H1 (cell line): ENCODE measurements at regions not wholly inside any gene's neighbourhood (a gene's known extent, or its start where the extent isn't known, plus 50 kb on each side); places are given as distances from the start of the nearest gene placed in this dataset.

Source experiments
- CREB1 ChIP-seq: IDR thresholded peaks from 2 replicates; pipeline ENCODE4 v1.6.1; 2012; ENCODE audit warnings: inconsistent platforms
- CTBP2 ChIP-seq: IDR thresholded peaks from 2 replicates; pipeline ENCODE4 v1.7.0; 2011; ENCODE audit warnings: borderline replicate concordance, mild to moderate bottlenecking, moderate library complexity, mixed read lengths, low read length; ENCODE audit not compliant: insufficient read depth, insufficient read length
- EP300 ChIP-seq, 2 experiments: IDR thresholded peaks; 1 replicate in 1 of 2; 2 replicates in 1 of 2; pipeline ENCODE4 v1.6.1; 2011 to 2012; ENCODE audit warnings: low read depth in 2 of 2, low read length in 2 of 2, mild to moderate bottlenecking in 2 of 2, borderline replicate concordance in 1 of 2, inconsistent platforms in 1 of 2, moderate library complexity in 1 of 2
- POLR2A ChIP-seq, 2 experiments: IDR thresholded peaks; 1 replicate in 1 of 2; 2 replicates in 1 of 2; pipeline ENCODE4 v1.6.1; 2011; ENCODE audit warnings: low read depth in 2 of 2, low read length in 2 of 2, mild to moderate bottlenecking in 2 of 2; ENCODE audit errors: control extremely low read depth in 1 of 2
- RXRA ChIP-seq: IDR thresholded peaks from 2 replicates; pipeline ENCODE4 v1.6.1; 2011; ENCODE audit warnings: low read depth, mild to moderate bottlenecking, low read length, moderate library complexity; ENCODE audit not compliant: insufficient read depth
- SP1 ChIP-seq: IDR thresholded peaks from 2 replicates; pipeline ENCODE4 v1.6.1; 2011; ENCODE audit warnings: low read depth, low read length
- SRF ChIP-seq: IDR thresholded peaks from 2 replicates; pipeline ENCODE4 v1.6.1; 2011; ENCODE audit warnings: mild to moderate bottlenecking, low read depth, low read length, moderate library complexity
- YY1 ChIP-seq: IDR thresholded peaks from 2 replicates; pipeline ENCODE4 v1.6.1; 2011; ENCODE audit warnings: low read depth, mild to moderate bottlenecking, low read length
- TF ChIP-seq, protein P1 (sequence below), 3 experiments: IDR thresholded peaks; 1 replicate in 2 of 3; 2 replicates in 1 of 3; pipeline versions ENCODE4 v1.5.1 to v1.6.1; 2011; ENCODE audit warnings: low read length in 3 of 3, mild to moderate bottlenecking in 3 of 3, inconsistent platforms in 2 of 3, low read depth in 1 of 3, moderate library complexity in 1 of 3; ENCODE audit not compliant: insufficient read depth in 1 of 3; ENCODE audit errors: control extremely low read depth in 1 of 3

DNA sequence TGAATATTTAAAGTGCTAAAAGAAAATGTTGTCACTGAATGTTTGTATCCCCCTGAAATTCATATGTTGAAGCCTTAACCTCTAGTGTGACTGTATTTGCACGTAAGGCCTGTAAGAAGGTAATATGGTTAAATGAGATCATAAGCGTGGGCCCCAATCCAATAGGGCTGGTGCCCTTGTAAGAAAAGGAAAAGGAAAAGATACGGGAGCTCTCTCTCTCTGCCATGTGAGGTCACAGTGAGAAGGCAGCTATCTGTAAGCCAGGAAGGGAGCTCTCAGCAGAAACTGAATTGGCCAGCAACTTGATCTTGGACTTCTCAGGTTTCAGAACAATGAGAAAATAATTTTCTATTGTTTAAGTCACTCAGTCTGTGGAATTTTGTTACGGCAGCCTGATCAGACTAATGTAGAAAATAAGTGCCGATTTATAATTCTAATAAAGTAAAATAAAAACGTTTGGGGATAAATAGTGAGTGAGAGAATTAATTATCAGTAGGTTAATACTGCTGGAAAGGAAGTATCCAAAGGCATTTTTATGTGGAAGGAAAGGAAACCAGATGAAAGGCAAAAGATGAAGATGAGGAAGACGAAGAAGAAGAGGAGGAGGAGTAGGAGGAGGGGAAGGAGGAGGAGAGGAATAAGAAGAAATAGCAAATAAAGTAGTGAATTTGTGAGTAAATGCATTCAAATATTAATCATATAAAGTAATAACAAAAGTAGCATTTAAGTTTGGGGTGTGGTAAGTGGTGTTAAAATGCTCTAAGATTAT lies 188.5 kb upstream of the KRR1 start:
- TF ChIP-seq, protein P1, sequence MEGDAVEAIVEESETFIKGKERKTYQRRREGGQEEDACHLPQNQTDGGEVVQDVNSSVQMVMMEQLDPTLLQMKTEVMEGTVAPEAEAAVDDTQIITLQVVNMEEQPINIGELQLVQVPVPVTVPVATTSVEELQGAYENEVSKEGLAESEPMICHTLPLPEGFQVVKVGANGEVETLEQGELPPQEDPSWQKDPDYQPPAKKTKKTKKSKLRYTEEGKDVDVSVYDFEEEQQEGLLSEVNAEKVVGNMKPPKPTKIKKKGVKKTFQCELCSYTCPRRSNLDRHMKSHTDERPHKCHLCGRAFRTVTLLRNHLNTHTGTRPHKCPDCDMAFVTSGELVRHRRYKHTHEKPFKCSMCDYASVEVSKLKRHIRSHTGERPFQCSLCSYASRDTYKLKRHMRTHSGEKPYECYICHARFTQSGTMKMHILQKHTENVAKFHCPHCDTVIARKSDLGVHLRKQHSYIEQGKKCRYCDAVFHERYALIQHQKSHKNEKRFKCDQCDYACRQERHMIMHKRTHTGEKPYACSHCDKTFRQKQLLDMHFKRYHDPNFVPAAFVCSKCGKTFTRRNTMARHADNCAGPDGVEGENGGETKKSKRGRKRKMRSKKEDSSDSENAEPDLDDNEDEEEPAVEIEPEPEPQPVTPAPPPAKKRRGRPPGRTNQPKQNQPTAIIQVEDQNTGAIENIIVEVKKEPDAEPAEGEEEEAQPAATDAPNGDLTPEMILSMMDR (IDR thresholded peaks at IDR 0.05; ENCODE audit: control extremely low read depth in 1 of 3, insufficient read depth in 1 of 3, low read depth in 1 of 3, low read length in 3 of 3) = no peak
- TF ChIP-seq CREB1 (no peak), SP1 (no peak), SRF (no peak), YY1 (no peak), RXRA (no peak), POLR2A (IDR thresholded peaks at IDR 0.05; ENCODE audit: control extremely low read depth in 1 of 2, low read depth in 2 of 2, low read length in 2 of 2) (no peak), CTBP2 (no peak), EP300 (IDR thresholded peaks at IDR 0.05; ENCODE audit: borderline replicate concordance in 1 of 2, low read depth in 2 of 2, low read length in 2 of 2) (no peak)
